KMS-11 (cell line): ENCODE measurements at regions not wholly inside any gene's neighbourhood (a gene's known extent, or its start where the extent isn't known, plus 50 kb on each side); places are given as distances from the start of the nearest gene placed in this dataset.
A peak's percentile ranks its signal among the peaks of the same experiment; 100 is the strongest.

ENCODE experiments used
- H2AFZ ChIP-seq: fragments of 200-600 bp; sonication (generic); 2 replicates; pipeline ENCODE4 v1.6.1; 2016; ENCODE audit warnings: antibody characterized with exemption, mixed run types, low read depth
- H3K27ac ChIP-seq: fragments of 200-600 bp; sonication (generic); 2 replicates; pipeline ENCODE4 v1.6.1; 2016; ENCODE audit warnings: mild to moderate bottlenecking, mixed run types
- H3K27me3 ChIP-seq: fragments of 200-600 bp; sonication (generic); 2 replicates; pipeline ENCODE4 v1.6.1; 2017; ENCODE audit warnings: mild to moderate bottlenecking, low read depth, mixed run types, moderate library complexity; ENCODE audit not compliant: insufficient read depth
- H3K36me3 ChIP-seq: fragments of 200-600 bp; sonication (generic); 2 replicates; pipeline ENCODE4 v1.6.1; 2017; ENCODE audit warnings: mild to moderate bottlenecking, mixed run types; ENCODE audit not compliant: insufficient read depth
- H3K4me1 ChIP-seq: fragments of 200-600 bp; sonication (generic); 2 replicates; pipeline ENCODE4 v1.6.1; 2016; ENCODE audit warnings: mild to moderate bottlenecking, low read depth, mixed run types; ENCODE audit not compliant: poor library complexity, severe bottlenecking
- H3K4me2 ChIP-seq: fragments of 200-600 bp; sonication (generic); 2 replicates; pipeline ENCODE4 v1.7.0; 2016; ENCODE audit warnings: mild to moderate bottlenecking, mixed run types
- H3K4me3 ChIP-seq: fragments of 200-600 bp; sonication (generic); IDR thresholded peaks from 2 replicates; pipeline ENCODE4 v1.6.1; 2017; ENCODE audit warnings: low read depth, low read length, mixed read lengths; ENCODE audit not compliant: insufficient read depth
- H3K79me2 ChIP-seq: fragments of 200-600 bp; sonication (generic); 2 replicates; pipeline ENCODE4 v1.6.1; 2016; ENCODE audit warnings: low read depth, mixed run types; ENCODE audit not compliant: insufficient read depth
- H3K9ac ChIP-seq: fragments of 200-600 bp; sonication (generic); 2 replicates; pipeline ENCODE4 v1.6.1; 2016; ENCODE audit warnings: mild to moderate bottlenecking, mixed run types
- H4K20me1 ChIP-seq: fragments of 200-600 bp; sonication (generic); 2 replicates; pipeline ENCODE4 v1.6.1; 2016; ENCODE audit warnings: mild to moderate bottlenecking, mixed run types; ENCODE audit not compliant: insufficient read depth
- TF ChIP-seq, protein P1 (sequence below): fragments of 200-600 bp; sonication (generic); conservative IDR thresholded peaks from 2 replicates; pipeline ENCODE4 v1.6.1; 2017; ENCODE audit warnings: low read depth, mild to moderate bottlenecking, antibody characterized with exemption, low read length, moderate library complexity, mixed read lengths

DNA sequence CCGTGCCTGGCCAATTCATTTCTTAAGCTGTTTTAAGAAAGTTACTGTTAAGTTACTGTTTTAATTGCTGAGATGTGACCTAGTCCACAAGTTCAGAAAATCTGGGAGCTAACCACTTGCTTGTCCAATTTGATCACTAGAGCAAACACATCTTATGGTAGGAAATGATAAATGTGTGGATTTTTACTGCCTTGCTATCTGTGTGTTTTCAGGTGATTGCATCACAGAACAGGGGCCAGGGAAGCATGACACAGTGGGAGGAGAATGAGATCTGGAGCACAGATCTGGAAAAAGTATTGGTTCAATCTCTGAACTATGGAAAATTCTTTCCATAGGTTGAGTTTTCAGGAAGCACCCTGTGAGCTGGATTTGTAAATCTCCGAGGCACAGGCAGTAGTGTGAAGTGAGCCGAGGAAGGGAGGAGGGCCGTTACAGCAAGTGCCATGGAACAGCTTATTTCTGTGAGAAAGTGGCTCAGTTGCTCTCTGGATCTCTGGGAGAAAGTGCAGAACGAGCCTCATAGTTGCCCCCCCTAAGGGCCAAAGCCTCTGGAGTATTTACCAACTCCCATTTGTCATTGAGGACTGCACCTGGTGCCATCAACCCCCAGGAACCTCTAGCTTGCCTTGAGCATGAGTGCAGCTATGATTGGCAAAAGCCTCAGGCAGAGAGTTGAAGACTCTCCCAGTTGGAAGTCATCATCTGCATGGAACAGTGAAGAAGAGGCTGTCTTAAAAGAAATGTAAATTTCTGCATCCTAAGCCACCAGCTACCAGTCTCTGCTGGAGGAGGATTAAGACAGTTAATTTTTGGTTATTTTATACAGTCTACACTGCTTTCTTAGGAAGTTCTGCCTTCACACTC lies 161.8 kb upstream of the CLINT1 start:
- TF ChIP-seq, protein P1, sequence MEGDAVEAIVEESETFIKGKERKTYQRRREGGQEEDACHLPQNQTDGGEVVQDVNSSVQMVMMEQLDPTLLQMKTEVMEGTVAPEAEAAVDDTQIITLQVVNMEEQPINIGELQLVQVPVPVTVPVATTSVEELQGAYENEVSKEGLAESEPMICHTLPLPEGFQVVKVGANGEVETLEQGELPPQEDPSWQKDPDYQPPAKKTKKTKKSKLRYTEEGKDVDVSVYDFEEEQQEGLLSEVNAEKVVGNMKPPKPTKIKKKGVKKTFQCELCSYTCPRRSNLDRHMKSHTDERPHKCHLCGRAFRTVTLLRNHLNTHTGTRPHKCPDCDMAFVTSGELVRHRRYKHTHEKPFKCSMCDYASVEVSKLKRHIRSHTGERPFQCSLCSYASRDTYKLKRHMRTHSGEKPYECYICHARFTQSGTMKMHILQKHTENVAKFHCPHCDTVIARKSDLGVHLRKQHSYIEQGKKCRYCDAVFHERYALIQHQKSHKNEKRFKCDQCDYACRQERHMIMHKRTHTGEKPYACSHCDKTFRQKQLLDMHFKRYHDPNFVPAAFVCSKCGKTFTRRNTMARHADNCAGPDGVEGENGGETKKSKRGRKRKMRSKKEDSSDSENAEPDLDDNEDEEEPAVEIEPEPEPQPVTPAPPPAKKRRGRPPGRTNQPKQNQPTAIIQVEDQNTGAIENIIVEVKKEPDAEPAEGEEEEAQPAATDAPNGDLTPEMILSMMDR, result no peak
- Histone ChIP-seq H3K4me2 (no peak overlapping the region), H2AFZ (no peak overlapping the region)

DNA sequence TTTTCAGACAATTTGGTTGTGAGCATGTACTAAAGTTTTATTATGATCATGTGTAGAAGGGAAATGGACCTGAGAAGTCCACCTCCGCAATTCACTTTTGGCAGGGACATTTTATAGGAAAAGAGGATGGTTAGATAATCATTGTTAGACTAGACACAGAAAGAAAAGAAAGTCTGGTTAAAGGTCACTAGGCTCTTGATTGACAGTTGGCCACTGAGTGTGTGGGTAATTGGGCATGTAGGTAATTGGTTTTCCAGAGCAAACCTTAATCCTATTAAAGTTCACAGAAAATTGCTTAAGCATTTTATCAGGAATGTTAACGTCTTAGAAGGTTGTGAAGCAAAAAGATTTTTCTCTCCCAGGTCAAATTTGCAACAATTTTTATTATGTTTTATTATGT lies 158.5 kb upstream of the CLINT1 start:
- no peaks in the 10 kb centered on the region for H4K20me1 ChIP-seq
- TF ChIP-seq, protein P1, result no peak
- no peaks in the 10 kb centered on the region for H3K27me3 ChIP-seq
- H3K27ac ChIP-seq, result no peak overlapping the region
- no peak overlapping the region for H3K9ac ChIP-seq
- no peaks in the 10 kb centered on the region for H3K79me2 ChIP-seq
- no peaks in the 10 kb centered on the region for H3K4me1 ChIP-seq
- H3K4me3 ChIP-seq, result no peak overlapping the region
- H3K4me2 ChIP-seq, result no peak overlapping the region
- H3K36me3 ChIP-seq, result no peaks in the 10 kb centered on the region
- no peak overlapping the region for H2AFZ ChIP-seq

More for the DNA sequence above, 161.8 kb upstream of the CLINT1 start:
- H3K27me3 ChIP-seq, result no peaks in the 10 kb centered on the region
- H4K20me1 ChIP-seq, result no peaks in the 10 kb centered on the region
- H3K9ac ChIP-seq, result no peak overlapping the region
- no peaks in the 10 kb centered on the region for H3K79me2 ChIP-seq
- no peak overlapping the region for H3K4me3 ChIP-seq
- no peaks in the 10 kb centered on the region for H3K4me1 ChIP-seq
- no peak overlapping the region for H3K27ac ChIP-seq
- no peaks in the 10 kb centered on the region for H3K36me3 ChIP-seq

DNA sequence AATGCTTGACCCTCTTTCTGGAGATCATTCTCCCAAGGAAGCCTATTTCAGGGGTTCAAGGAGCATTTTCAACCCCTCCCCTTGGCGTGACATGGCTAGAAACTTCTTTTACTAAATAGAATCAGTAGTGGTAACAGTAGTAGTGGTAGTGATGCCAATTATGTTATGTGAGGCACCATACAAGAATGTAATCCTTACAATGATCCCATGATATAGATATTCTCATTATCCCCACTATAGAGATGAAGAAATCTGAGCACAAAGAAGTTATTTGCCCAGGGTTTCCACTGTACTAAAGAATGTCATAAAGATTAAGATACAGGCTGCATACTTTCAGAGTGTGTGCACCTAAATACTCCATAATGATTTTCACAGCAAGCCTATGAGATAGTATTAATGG lies 155.4 kb upstream of the CLINT1 start:
- no peak overlapping the region for H3K9ac ChIP-seq
- no peak overlapping the region for H3K4me2 ChIP-seq
- no peaks in the 10 kb centered on the region for H3K36me3 ChIP-seq

DNA sequence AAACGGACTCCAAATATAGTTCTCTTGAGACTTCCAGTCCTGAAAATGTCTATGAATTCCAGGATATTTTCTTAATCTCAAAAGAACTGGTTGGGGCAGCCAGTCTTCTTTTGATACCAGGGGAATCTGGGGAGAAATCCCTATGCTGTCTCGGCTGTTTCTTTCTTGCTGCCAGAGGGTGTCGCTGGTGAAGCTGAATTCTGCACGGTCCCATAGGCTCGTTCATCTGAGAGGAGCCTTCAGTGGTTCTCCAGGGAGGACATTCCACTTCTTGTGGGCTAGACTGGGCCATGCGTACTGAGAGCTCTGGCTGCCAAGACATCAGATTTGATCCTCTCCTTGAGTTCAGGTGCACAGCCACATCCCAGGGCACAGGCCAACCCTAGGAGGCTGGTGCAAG lies 155.0 kb upstream of the CLINT1 start:
- Histone ChIP-seq H3K27ac (no peak overlapping the region), H3K4me2 (no peak overlapping the region), H3K79me2 (no peaks in the 10 kb centered on the region)

More for the DNA sequence above, 155.4 kb upstream of the CLINT1 start:
- Histone ChIP-seq H3K4me1 (no peaks in the 10 kb centered on the region), H3K79me2 (no peaks in the 10 kb centered on the region), H3K27me3 (no peaks in the 10 kb centered on the region), H2AFZ (no peak overlapping the region), H4K20me1 (no peaks in the 10 kb centered on the region), H3K27ac (no peak overlapping the region), H3K4me3 (no peak overlapping the region)
- TF ChIP-seq, protein P1, result no peak

More for the DNA sequence above, 155.0 kb upstream of the CLINT1 start:
- no peaks in the 10 kb centered on the region for H3K4me1 ChIP-seq
- no peak overlapping the region for H3K9ac ChIP-seq
- H4K20me1 ChIP-seq, result no peaks in the 10 kb centered on the region
- no peaks in the 10 kb centered on the region for H3K36me3 ChIP-seq
- no peak overlapping the region for H3K4me3 ChIP-seq
- no peak overlapping the region for H2AFZ ChIP-seq
- TF ChIP-seq, protein P1, result peak; percentile 60
- no peaks in the 10 kb centered on the region for H3K27me3 ChIP-seq
